Fibroblast of upper back skin (primary cell): ENCODE measurements at regions not wholly inside any gene's neighbourhood (a gene's known extent, or its start where the extent isn't known, plus 50 kb on each side); places are given as distances from the start of the nearest gene placed in this dataset.
"Not testable (repeated sequence)": the region's sequence is repeated elsewhere in the genome, so short reads cannot be mapped to it uniquely, and the experiment has no call there.

ENCODE experiments used
- DNase-seq: peaks from one replicate; pipeline ENCODE4 v3.0.0-alpha.2; 2013

- no peak for DNase-seq
These were observed 415.2 kb upstream of the FRG2C start for GRCh38 chr3:75248974-75249373.

GRCh38 chr3:75254685-75255084 is 409.4 kb upstream of the FRG2C start:
- DNase-seq: no peak

GRCh38 chr3:75258825-75259683 is 405.1 kb upstream of the FRG2C start:
- peak; percentile 25 for DNase-seq

- DNase-seq: not testable (repeated sequence)
These were observed 403.2 kb upstream of the FRG2C start for GRCh38 chr3:75260975-75261374.

DNA sequence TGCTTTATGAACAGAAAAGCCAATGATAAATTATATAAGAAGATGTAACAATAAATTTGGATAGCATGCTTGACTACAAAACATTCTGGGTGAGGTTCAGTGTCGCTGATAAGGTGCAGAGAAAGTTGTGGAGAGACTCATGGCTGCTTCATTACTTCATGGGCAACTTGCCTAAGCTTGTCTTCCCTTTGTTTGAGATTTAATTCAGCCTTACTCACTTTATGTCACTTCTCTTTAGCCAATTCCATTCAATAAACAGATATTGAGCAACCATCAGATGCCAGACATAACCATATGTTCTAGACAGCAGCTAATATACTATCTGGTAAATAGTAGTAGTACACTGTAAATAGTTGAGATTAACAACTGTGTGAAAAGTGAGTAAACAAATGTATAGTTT is 401.5 kb upstream of the FRG2C start:
- no peak for DNase-seq

GRCh38 chr3:75265897-75266296 is 398.2 kb upstream of the FRG2C start:
- DNase-seq: no peak

DNA sequence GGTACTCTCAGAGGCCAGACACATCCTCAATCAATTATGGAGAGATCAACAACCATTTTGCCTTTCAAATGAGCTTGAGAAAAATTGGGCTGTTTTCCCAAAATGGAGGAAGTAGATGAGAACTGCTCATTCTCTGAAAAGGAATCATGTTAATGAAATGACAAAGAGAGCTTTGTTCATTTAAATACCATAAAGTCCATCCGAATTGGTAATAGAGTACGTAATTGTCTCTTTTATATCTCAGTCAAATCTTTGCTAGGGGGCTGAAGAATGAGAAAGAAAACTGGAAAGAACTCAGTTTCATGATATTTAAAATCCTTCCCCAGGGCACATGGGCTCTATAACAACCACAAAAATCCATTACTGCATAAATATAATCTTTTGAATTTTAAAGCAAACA is 395.6 kb upstream of the FRG2C start:
- not testable (repeated sequence) for DNase-seq

DNA sequence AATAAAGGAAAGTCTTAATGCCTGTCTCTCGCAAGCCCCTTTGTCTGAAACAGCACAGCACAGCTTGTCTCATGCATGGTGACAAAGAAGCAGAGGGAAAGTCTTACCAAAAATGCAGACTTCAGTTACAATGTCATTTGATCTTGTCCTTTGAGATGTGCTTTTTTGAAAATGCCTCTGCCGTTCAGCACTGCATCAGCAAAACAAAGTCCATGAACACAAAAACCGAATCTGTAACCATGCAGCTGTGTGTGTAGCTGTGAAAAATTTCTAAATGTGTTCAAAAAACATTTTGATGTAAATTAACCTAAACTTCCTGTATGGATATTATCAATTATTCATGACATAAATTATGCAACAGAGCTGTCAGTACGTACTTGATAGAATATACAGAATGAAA is 391.9 kb upstream of the FRG2C start:
- DNase-seq: not testable (repeated sequence)

- peak; percentile 80 for DNase-seq
These were observed 391.4 kb upstream of the FRG2C start for GRCh38 chr3:75272691-75273090.

DNA sequence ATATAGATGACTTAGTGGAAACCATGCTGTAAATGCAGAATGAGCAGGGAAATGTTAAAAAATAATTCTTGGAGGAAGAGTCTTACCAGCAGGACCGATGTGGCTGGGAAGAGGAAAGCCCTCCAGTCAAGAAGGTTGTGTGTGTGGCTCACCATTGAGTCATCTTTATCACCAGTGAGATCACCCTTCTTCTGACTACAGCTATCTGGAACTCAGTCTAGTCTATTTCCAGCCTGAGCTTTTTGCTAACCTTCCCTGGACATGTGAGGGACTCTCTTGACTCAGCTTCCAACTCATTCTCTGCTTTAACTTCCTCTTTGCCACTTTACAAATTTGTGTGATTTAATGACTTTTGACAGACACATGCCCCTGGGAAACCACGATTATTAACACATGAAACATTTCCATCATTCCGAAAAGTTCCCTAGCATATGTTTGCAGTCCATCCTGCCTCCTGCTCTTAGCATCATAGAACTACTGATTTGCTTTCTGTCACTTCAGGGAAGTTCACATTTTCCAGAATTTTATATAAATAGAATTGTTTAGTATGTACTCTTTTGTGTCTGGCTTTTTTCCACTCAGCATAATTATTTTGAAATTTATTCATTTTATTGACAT is 378.5 kb upstream of the FRG2C start:
- DNase-seq: peak; percentile 89

DNA sequence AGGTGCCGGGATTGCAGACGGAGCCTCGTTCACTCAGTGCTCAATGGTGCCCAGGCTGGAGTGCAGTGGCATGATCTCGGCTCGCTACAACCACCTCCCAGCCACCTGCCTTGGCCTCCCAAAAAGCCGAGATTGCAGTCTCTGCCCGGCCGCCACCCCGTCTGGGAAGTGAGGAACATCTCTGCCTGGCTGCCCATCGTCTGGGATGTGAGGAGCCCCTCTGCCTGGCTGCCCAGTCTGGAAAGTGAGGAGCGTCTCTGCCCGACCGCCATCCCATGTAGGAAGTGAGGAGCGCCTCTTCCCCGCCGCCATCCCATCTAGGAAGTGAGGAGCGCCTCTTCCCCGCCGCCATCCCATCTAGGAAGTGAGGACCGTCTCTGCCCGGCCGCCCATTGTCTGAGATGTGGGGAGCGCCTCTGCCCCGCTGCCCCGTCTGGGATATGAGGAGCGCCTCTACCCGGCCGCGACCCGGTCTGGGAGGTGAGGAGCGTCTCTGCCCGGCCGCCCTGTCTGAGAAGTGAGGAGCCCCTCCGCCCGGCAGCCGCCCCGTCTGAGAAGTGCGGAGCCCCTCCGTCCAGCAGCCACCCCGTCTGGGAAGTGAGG is 375.1 kb upstream of the FRG2C start:
- not testable (repeated sequence) for DNase-seq

- DNase-seq: peak; percentile 51
These were observed 370.0 kb upstream of the FRG2C start for GRCh38 chr3:75294124-75294523.

DNA sequence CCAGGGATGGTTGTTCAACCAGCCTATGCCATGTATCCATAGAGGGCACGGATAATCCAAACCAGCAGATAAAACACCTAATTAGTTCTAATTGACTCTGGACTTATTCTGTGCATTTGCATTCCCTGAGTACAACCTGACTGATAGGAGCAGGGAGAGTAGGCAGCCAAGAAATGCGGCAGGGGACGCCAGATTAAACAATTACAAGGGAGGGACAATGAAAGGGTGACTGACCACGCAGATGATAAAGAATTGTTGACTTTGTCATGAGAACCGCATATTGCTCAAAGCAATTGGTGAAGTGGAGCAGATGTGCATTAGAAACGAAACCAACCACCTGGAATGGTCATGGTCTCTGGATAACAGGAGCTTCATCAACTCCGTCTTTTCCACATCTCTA is 369.1 kb upstream of the FRG2C start:
- no peak for DNase-seq

DNA sequence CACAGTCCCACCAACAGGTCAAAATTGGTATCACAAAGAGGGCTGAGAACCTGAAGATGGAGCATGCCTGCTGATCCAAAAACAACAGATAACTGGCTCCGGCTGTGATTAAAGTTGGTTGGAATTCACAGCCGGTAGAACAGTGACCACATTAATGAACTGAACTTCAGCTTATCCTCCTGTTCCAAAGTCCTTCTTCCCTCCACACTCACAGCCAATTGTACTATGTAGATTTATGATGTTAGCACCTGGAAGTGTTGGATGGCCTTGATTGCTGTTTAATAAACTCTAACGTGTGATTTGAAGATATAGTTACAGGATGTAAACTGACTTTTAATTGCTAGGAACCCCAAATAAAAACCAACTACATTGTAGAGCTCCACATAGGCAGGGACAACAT is 367.3 kb upstream of the FRG2C start:
- no peak for DNase-seq

DNA sequence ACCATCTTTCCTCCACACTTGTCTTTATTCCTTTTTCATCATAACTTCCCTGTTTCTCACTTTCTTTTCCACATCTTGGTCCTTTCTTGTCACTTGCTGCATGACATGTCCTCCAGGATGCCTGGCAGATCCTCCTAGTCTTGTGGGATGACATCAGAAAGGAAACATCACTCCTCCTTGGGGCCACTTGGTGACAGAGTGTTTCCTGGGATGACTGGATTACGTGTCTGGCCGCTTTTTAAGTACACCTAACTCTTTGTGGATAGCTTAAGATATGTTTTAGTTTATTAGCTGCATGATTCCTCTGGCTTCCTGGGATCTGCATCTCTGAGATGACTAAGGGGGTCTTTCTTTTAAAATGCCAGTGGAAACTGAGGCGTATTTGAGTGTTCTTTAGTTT is 363.5 kb upstream of the FRG2C start:
- no peak for DNase-seq

DNA sequence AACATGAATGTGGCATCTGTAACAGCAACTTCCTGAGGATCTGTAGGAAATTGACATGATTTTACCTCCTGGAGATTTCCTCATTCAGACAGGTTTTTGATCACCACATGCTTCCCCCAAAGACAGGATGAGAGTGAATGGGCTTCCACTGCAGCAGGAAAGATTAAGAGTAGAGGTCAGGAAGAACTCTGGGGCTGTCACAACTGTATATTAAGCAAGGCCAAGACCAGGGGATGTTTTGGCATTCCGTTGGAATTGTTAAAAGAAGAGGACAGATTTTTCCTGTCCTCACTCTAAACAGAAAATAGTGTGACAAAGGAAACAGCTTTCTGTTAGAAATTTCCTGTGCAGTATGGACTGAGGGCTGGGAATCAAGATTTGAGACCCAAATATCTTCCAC is 363.1 kb upstream of the FRG2C start:
- not testable (repeated sequence) for DNase-seq

DNA sequence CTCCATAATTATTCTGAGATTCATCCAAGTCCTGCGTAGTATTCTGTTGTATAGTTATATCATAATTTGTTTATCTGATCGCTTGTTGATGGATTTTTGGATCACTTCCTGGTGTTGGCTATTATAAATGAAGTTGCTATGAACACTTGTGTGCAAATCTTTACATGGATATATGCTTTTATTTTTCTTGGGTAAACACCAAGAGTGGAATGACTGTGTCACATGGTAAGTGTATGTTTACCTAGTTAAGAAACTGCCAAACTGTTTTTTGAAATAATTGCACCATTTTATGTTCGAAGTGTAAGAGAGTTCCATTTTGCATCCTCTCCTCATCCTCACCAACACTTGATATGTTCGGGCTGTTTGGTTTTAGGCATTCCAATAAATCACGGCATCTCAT is 360.4 kb upstream of the FRG2C start:
- DNase-seq: no peak

- no peak for DNase-seq
These were observed 358.2 kb upstream of the FRG2C start for GRCh38 chr3:75305901-75306300.

GRCh38 chr3:75311306-75311705 is 352.8 kb upstream of the FRG2C start:
- not testable (repeated sequence) for DNase-seq

GRCh38 chr3:75312469-75312868 is 351.7 kb upstream of the FRG2C start:
- not testable (repeated sequence) for DNase-seq

- not testable (repeated sequence) for DNase-seq
These were observed 344.4 kb upstream of the FRG2C start for GRCh38 chr3:75319776-75320175.

- no peak for DNase-seq
These were observed 343.8 kb upstream of the FRG2C start for GRCh38 chr3:75320369-75320768.

DNA sequence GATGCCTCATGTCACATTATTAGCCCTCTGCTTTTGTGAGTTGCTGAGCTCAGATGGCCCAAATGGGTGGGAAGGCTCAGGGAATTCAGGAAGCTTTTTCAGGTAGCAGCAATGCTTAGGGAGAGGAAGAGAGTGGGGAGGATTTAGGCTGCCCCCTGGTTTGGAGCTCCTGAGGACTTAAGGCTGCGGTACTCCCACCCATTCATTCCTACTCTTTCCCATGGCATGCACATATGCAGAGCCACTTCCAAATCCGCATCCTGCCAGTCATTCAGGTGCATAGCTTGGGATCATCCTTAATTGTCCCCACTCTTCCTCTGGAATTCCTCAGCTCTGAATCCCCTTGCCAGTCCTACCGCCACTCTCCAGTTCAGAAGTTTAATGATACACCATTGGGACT is 343.1 kb upstream of the FRG2C start:
- DNase-seq: no peak

DNA sequence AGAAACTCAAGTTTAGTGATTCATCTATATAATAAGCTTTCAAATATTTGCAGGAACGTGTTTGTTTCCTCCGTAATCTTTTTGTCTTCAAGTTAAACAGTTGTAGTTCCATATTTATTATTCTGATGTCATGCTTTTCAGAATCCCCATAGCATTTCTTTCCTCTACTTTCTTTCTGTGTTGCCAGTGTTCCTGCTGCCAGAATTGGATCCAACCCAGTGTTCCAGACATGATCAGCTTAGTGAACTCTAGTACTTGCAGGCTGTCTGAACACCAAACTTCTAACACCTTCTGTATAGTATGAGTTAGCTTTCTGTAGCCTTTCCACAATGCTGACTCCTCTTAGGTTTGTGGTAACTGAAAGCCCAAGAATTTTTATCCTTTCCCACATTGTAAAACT is 340.2 kb upstream of the FRG2C start:
- not testable (repeated sequence) for DNase-seq
